Neural progenitor cell (in vitro differentiated cells): ENCODE measurements at regions not wholly inside any gene's neighbourhood (a gene's known extent, or its start where the extent isn't known, plus 50 kb on each side); places are given as distances from the start of the nearest gene placed in this dataset.

Experiments used
- DNase-seq: peaks from one replicate; pipeline ENCODE4 v3.0.0-alpha.2; 2016; ENCODE audit warnings: low spot score
- H2AFZ ChIP-seq: fragments of 200-600 bp; sonication (generic); replicated peaks from 2 replicates; pipeline ENCODE4 v1.6.1; 2016; ENCODE audit warnings: antibody characterized with exemption
- H3F3A ChIP-seq: fragments of 200-600 bp; sonication (generic); 2 replicates; pipeline ENCODE4 v1.6.1; 2016; ENCODE audit warnings: antibody characterized with exemption, low read depth
- H3K27ac ChIP-seq: fragments of 200-600 bp; sonication (generic); 2 replicates; pipeline ENCODE4 v1.5.1; 2016; ENCODE audit warnings: mild to moderate bottlenecking
- H3K27me3 ChIP-seq: fragments of 200-600 bp; sonication (generic); 2 replicates; pipeline ENCODE4 v1.6.1; 2016; ENCODE audit warnings: mild to moderate bottlenecking, moderate library complexity
- H3K36me3 ChIP-seq: fragments of 200-600 bp; sonication (generic); 2 replicates; pipeline ENCODE4 v1.5.1; 2016
- H3K4me1 ChIP-seq: fragments of 200-600 bp; sonication (generic); 2 replicates; pipeline ENCODE4 v1.6.1; 2016; ENCODE audit warnings: mixed run types
- H3K4me2 ChIP-seq: fragments of 200-600 bp; sonication (generic); 2 replicates; pipeline ENCODE4 v1.6.1; 2016
- H3K4me3 ChIP-seq: fragments of 200-600 bp; sonication (generic); 2 replicates; pipeline ENCODE4 v1.5.1; 2016
- H3K79me2 ChIP-seq: fragments of 200-600 bp; sonication (generic); 2 replicates; pipeline ENCODE4 v1.6.1; 2016; ENCODE audit warnings: low read depth
- H3K9ac ChIP-seq: fragments of 200-600 bp; sonication (generic); 2 replicates; pipeline ENCODE4 v1.6.1; 2016
- H3K9me3 ChIP-seq: fragments of 200-600 bp; sonication (generic); 2 replicates; pipeline ENCODE4 v1.5.1; 2016; ENCODE audit warnings: low read depth
- H4K20me1 ChIP-seq: fragments of 200-600 bp; sonication (generic); 2 replicates; pipeline ENCODE4 v1.6.1; 2016; ENCODE audit warnings: low read depth
- H3K27ac Mint-ChIP-seq: 3 replicates; pipeline ENCODE4 v1.8.0; 2021; ENCODE audit warnings: mixed read lengths
- H3K27me3 Mint-ChIP-seq: 2 replicates; pipeline ENCODE4 v1.8.0; 2022; ENCODE audit warnings: low read depth, mild to moderate bottlenecking, inconsistent platforms, moderate library complexity, mixed read lengths; ENCODE audit not compliant: insufficient read depth
- H3K36me3 Mint-ChIP-seq: 3 replicates; pipeline ENCODE4 v1.8.0; 2021; ENCODE audit warnings: mixed read lengths
- H3K4me1 Mint-ChIP-seq: 3 replicates; pipeline ENCODE4 v1.8.0; 2021; ENCODE audit warnings: mixed read lengths
- H3K4me3 Mint-ChIP-seq: 3 replicates; pipeline ENCODE4 v1.8.0; 2021; ENCODE audit warnings: mild to moderate bottlenecking, moderate library complexity, mixed read lengths
- H3K9me3 Mint-ChIP-seq: 3 replicates; pipeline ENCODE4 v1.8.0; 2020; ENCODE audit warnings: mixed read lengths
- CTCF ChIP-seq: fragments of 200-600 bp; sonication (generic); IDR thresholded peaks from 2 replicates; pipeline ENCODE4 v1.5.1; 2017; ENCODE audit warnings: antibody characterized with exemption, mild to moderate bottlenecking
- EZH2 ChIP-seq: fragments of 200-600 bp; sonication (generic); IDR thresholded peaks from 2 replicates; pipeline ENCODE4 v1.6.1; 2017; ENCODE audit warnings: antibody characterized with exemption, mild to moderate bottlenecking, moderate library complexity
- EZH2phosphoT487 ChIP-seq: fragments of 200-600 bp; sonication (generic); IDR thresholded peaks from 2 replicates; pipeline ENCODE4 v1.6.1; 2017; ENCODE audit warnings: antibody characterized with exemption

GRCh38 chr7:156049366-156049765 lies 237.1 kb upstream of the SHH start:
- H3K27ac Mint-ChIP-seq, result no peak overlapping the region

GRCh38 chr7:156046031-156046560 lies 233.8 kb upstream of the SHH start:
- peaks cover 7% of the 10 kb centered on the region for H3K27me3 Mint-ChIP-seq
- Histone ChIP-seq H3K27ac (no peak overlapping the region), H3K9ac (no peak overlapping the region), H3K4me1 (no peaks in the 10 kb centered on the region), H3K36me3 (no peaks in the 10 kb centered on the region), H3K4me2 (no peak overlapping the region), H2AFZ (no peak overlapping the region), H3K27me3 (no peaks in the 10 kb centered on the region), H3K79me2 (no peaks in the 10 kb centered on the region), H3K9me3 (no peaks in the 10 kb centered on the region), H4K20me1 (no peaks in the 10 kb centered on the region), H3K4me3 (no peak overlapping the region), H3F3A (no peaks in the 10 kb centered on the region)
- no peaks in the 10 kb centered on the region for H3K9me3 Mint-ChIP-seq
- TF ChIP-seq EZH2phosphoT487 (no peak), EZH2 (no peak), CTCF (no peak)
- no peak overlapping the region for H3K27ac Mint-ChIP-seq
- H3K36me3 Mint-ChIP-seq, result no peaks in the 10 kb centered on the region
- no peaks in the 10 kb centered on the region for H3K4me1 Mint-ChIP-seq
- H3K4me3 Mint-ChIP-seq, result no peak overlapping the region
- no peak for DNase-seq

More at GRCh38 chr7:156049366-156049765, 237.1 kb upstream of the SHH start:
- Mint-ChIP-seq H3K4me1 (no peaks in the 10 kb centered on the region), H3K4me3 (no peak overlapping the region), H3K27me3 (peaks cover 10% of the 10 kb centered on the region), H3K9me3 (peaks cover 2% of the 10 kb centered on the region), H3K36me3 (no peaks in the 10 kb centered on the region)
- Histone ChIP-seq H3K9ac (no peak overlapping the region), H3K4me3 (no peak overlapping the region), H3F3A (no peaks in the 10 kb centered on the region), H3K27ac (no peak overlapping the region), H4K20me1 (no peaks in the 10 kb centered on the region), H3K27me3 (no peaks in the 10 kb centered on the region), H3K36me3 (no peaks in the 10 kb centered on the region), H2AFZ (no peak overlapping the region), H3K9me3 (no peaks in the 10 kb centered on the region), H3K4me2 (no peak overlapping the region), H3K4me1 (no peaks in the 10 kb centered on the region), H3K79me2 (no peaks in the 10 kb centered on the region)
- no peak for DNase-seq
- TF ChIP-seq EZH2 (no peak), EZH2phosphoT487 (no peak), CTCF (no peak)

- Histone ChIP-seq H3K27me3 (no peaks in the 10 kb centered on the region), H3K9ac (no peak overlapping the region), H3K4me1 (no peaks in the 10 kb centered on the region), H3K4me2 (no peak overlapping the region), H3K27ac (no peak overlapping the region), H3F3A (no peaks in the 10 kb centered on the region), H3K36me3 (no peaks in the 10 kb centered on the region), H4K20me1 (no peaks in the 10 kb centered on the region), H3K79me2 (no peaks in the 10 kb centered on the region), H3K9me3 (no peaks in the 10 kb centered on the region), H2AFZ (no peak overlapping the region), H3K4me3 (no peak overlapping the region)
- H3K36me3 Mint-ChIP-seq, result no peaks in the 10 kb centered on the region
- H3K27me3 Mint-ChIP-seq, result peaks cover 3% of the 10 kb centered on the region
- DNase-seq, result no peak
- no peak overlapping the region for H3K4me3 Mint-ChIP-seq
- H3K4me1 Mint-ChIP-seq, result no peaks in the 10 kb centered on the region
- TF ChIP-seq CTCF, result no peak
- TF ChIP-seq EZH2, result no peak
- no peak for TF ChIP-seq EZH2phosphoT487
- H3K27ac Mint-ChIP-seq, result no peak overlapping the region
- no peaks in the 10 kb centered on the region for H3K9me3 Mint-ChIP-seq
Measured at GRCh38 chr7:156043416-156044178, 231.3 kb upstream of the SHH start.
